ENCODE measurements at regions not wholly inside any gene's neighbourhood (a gene's known extent, or its start where the extent isn't known, plus 50 kb on each side); places are given as distances from the start of the nearest gene placed in this dataset.
"Not testable (repeated sequence)": the region's sequence is repeated elsewhere in the genome, so short reads cannot be mapped to it uniquely, and the experiment has no call there.

DNA sequence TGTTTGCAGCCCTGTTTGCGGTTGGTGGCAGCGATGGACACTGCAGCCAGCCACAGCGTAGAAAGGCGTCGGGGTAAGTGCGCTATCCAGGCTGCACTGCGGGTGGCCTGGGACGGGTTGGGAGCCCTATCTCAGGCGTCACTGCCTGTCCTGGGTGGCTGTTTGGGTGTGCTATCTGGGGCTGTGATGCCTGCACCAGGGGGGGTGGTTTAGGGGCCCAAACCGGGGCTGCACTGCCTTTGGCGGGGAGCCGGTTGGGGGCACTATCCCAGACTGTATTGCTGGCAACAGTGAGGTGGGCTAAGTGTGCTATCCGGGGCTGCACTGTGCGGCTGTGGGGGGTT, 248.2 kb downstream of the TP53TG3F start:
- TF ChIP-seq, protein P1, sequence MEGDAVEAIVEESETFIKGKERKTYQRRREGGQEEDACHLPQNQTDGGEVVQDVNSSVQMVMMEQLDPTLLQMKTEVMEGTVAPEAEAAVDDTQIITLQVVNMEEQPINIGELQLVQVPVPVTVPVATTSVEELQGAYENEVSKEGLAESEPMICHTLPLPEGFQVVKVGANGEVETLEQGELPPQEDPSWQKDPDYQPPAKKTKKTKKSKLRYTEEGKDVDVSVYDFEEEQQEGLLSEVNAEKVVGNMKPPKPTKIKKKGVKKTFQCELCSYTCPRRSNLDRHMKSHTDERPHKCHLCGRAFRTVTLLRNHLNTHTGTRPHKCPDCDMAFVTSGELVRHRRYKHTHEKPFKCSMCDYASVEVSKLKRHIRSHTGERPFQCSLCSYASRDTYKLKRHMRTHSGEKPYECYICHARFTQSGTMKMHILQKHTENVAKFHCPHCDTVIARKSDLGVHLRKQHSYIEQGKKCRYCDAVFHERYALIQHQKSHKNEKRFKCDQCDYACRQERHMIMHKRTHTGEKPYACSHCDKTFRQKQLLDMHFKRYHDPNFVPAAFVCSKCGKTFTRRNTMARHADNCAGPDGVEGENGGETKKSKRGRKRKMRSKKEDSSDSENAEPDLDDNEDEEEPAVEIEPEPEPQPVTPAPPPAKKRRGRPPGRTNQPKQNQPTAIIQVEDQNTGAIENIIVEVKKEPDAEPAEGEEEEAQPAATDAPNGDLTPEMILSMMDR (conservative IDR thresholded peaks at IDR 0.05): not testable (repeated sequence)
- not testable (repeated sequence) for TF ChIP-seq EZH2 (IDR thresholded peaks at IDR 0.05; ENCODE audit: low read depth)
